ENCODE measurements at regions not wholly inside any gene's neighbourhood (a gene's known extent, or its start where the extent isn't known, plus 50 kb on each side); places are given as distances from the start of the nearest gene placed in this dataset.
A peak's percentile ranks its signal among the peaks of the same experiment; 100 is the strongest.

- no peak for DNase-seq (ENCODE audit: low spot score)
These were observed 289.6 kb downstream of the UACA start for GRCh38 chr15:70473581-70474370.

- DNase-seq (ENCODE audit: low spot score), result no peak
These were observed 291.8 kb downstream of the UACA start for GRCh38 chr15:70471517-70471916.

- no peak for DNase-seq (ENCODE audit: low spot score)
These were observed 292.7 kb downstream of the UACA start for GRCh38 chr15:70470556-70471191.

- no peak for DNase-seq (ENCODE audit: low spot score)
These were observed 293.5 kb downstream of the UACA start for GRCh38 chr15:70469651-70470555.

GRCh38 chr15:70469182-70469581 lies 294.2 kb downstream of the UACA start:
- no peak for DNase-seq (ENCODE audit: low spot score)

- peak; percentile 69 for DNase-seq (ENCODE audit: low spot score)
These were observed 296.3 kb downstream of the UACA start for GRCh38 chr15:70466895-70467529.

GRCh38 chr15:70466305-70466704 lies 297.1 kb downstream of the UACA start:
- DNase-seq (ENCODE audit: low spot score), result no peak

GRCh38 chr15:70465812-70466211 lies 297.5 kb downstream of the UACA start:
- no peak for DNase-seq (ENCODE audit: low spot score)

GRCh38 chr15:70463453-70463834 lies 299.9 kb downstream of the UACA start:
- no peak for DNase-seq (ENCODE audit: low spot score)

- DNase-seq (ENCODE audit: low spot score), result no peak
These were observed 301.4 kb downstream of the UACA start for GRCh38 chr15:70461992-70462391.

GRCh38 chr15:70461017-70461416 lies 302.3 kb downstream of the UACA start:
- DNase-seq (ENCODE audit: low spot score), result no peak

GRCh38 chr15:70459312-70459711 lies 304.0 kb downstream of the UACA start:
- no peak for DNase-seq (ENCODE audit: low spot score)

GRCh38 chr15:70453766-70454165 lies 309.6 kb downstream of the UACA start:
- DNase-seq (ENCODE audit: low spot score), result no peak

- no peak for DNase-seq (ENCODE audit: low spot score)
These were observed 310.1 kb downstream of the UACA start for GRCh38 chr15:70453238-70453637.

GRCh38 chr15:70451821-70452653 lies 311.3 kb downstream of the UACA start:
- no peak for DNase-seq (ENCODE audit: low spot score)

- DNase-seq (ENCODE audit: low spot score), result no peak
These were observed 313.3 kb downstream of the UACA start for GRCh38 chr15:70450142-70450443.

GRCh38 chr15:70449311-70450141 lies 313.8 kb downstream of the UACA start:
- DNase-seq (ENCODE audit: low spot score), result no peak

- DNase-seq (ENCODE audit: low spot score), result no peak
These were observed 315.2 kb downstream of the UACA start for GRCh38 chr15:70447928-70448698.

- DNase-seq (ENCODE audit: low spot score), result no peak
These were observed 315.8 kb downstream of the UACA start for GRCh38 chr15:70447521-70447920.

GRCh38 chr15:70447081-70447480 lies 316.3 kb downstream of the UACA start:
- DNase-seq (ENCODE audit: low spot score), result no peak
